HG03520 (cell line): ENCODE measurements at regions not wholly inside any gene's neighbourhood (a gene's known extent, or its start where the extent isn't known, plus 50 kb on each side); places are given as distances from the start of the nearest gene placed in this dataset.
"Not testable (repeated sequence)": the region's sequence is repeated elsewhere in the genome, so short reads cannot be mapped to it uniquely, and the experiment has no call there.

Experiments used
- ATAC-seq: cut with Tn5 transposase; IDR thresholded peaks from one replicate; pipeline ENCODE4 v1.9.1; 2021; ENCODE audit warnings: mild to moderate bottlenecking, moderate library complexity; ENCODE audit not compliant: unreplicated experiment

DNA sequence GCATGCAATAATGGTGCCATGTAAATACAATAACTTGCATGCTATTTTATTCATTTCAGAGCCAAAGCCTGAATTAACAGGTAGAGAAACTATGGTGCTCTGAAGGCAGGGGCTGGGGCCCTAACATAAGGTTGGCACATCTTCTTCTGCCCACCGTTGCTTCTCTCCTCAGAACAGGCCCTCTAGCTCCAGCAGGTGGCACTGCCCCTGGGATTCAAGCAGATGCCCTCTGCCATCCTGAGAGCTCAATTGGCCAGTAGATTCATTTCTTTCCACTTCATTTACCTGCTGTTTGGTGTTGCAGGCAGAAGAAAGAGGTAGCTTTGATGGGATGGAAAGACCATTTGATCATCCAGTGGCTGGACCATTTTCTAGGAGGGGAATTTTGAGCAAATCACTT, 130.5 kb downstream of the FOXB1 start:
- ATAC-seq = no peak

DNA sequence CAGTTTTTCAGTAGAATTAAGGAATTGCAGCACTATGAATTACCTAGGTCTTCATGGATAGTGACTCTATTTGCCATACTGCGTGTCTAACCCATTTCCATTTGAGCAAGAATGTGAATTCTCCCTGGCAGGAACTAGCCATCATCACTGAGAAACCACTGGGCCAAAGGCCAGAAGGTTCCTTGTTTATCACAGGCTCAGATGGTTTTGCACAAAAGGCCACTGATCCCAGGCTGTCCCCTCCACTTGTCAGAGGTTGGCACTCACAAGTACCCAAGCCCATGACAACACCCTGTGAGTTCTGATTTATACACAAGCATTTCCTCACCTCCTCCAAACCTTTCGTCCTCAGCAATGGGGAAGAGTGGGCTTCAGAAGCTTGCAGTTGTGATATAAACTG, 131.8 kb downstream of the FOXB1 start:
- no peak for ATAC-seq

DNA sequence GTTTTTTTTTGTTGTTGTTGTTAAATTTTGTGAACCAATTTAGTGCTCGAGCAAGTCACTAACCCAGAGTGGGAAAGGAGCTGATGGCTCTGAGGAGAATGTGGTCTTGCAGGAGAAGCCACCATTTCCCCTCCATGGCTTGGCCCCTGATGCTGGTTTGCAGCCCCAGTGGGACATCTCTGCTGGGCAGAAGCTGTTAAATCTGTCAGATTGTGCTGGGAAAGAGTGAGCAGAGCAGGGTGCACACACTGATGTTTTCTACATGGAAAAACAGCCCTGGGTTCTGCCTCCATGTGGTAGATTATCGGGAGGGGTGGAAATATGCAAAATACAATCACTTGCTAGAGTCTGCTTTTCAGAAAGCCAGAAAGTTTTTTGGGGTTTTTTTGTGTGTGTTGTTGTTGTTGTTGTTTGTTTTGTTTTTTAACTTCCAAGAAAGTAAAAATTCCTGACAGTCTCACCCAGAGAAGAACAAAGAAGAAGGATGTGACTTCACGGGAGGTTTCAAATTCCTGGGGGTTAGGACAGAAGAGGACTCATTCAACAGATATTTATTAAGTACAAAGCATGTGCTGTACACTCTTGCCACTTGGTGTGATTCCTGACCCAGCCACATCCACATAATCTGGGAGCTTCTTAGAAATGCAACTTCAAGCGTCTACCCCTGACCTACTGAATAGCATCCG, 133.7 kb downstream of the FOXB1 start:
- ATAC-seq = no peak

DNA sequence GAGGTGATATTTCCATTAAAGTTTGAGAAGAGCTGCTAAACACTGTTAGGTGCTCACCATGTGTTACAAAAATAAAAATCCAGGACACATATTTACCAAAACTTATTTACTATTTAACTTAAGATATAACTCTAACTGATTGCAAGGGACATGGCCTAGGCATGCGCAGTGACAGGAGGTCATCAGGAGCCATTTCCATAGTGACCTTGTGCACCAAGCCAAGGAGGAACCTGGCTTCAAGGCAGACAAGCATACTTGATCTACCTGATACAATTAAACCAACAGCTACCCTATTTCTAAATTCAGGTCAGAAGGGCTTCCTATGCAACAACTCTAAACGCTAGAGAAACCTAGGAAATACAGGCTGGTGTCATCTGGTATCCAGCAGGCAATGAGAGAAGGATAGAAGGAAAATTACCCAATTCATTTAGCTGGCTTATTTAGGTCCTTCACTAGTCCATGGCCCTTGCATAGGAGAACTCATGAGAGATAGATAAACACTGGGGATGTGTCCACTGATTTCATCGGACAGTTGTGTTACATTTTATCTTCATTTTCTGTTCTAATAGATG, 134.4 kb downstream of the FOXB1 start:
- ATAC-seq = no peak

DNA sequence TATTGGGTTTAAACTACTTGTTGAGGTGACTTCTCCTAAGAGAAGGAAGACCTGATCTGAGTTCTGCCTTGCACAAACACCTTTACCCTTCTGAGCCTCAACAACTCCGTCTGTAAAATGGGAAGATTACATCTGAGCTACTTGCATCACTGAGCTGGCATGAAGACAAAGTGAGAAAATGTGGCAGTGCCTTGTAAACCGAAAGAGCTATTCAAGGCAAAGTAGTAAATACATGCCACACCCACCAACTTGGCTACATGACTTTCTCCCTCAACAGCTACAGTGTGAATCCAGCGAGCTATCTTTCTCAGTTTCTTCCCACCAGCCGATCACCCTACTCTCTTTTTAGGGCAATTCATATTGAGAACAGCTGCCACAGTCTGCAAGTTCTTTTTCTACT, 148.3 kb downstream of the FOXB1 start:
- no peak for ATAC-seq

DNA sequence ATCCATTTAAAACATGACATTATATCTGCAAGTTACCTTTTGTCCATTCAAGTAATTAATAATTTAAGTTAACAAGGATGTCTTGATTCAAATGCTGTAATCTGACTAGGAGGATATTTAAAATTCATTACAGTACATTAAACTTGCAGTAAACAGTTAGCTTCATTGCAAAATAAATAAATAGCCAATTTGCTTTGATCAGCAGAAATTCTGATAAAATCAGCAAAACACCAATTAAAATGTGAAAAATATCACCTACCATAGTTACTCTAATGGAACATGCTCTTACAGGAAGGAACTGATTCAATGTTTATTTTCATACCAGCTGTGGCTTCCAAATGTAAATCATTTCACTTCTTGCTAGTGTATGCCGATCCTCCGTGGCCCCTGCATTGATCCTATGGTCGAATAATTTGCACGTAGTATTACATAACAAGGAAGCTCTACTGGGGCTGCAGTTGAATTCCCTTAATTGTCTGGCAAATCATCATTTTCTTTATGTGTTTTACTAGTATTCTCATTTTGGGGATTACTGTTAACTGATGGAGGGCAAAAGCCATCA, 150.7 kb downstream of the FOXB1 start:
- no peak for ATAC-seq

DNA sequence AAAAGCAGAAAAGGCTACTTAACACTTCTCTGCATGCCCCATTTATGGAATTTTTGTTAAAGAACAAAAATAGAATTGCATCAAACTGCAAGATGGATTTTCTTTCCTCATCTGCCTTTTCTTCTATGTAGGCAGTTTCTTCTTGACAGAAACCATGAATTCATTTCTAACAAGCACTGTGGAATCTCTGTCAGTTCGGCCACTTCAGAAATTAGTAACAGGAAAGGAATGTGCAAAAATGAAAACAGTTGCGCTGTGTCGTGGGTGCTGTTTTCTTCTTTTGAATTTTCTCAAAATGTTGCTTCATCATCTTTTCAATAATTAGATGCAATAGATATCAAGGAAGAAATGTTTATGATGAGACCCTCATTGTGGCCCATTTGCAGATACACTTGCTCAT, 151.6 kb downstream of the FOXB1 start:
- ATAC-seq = no peak

DNA sequence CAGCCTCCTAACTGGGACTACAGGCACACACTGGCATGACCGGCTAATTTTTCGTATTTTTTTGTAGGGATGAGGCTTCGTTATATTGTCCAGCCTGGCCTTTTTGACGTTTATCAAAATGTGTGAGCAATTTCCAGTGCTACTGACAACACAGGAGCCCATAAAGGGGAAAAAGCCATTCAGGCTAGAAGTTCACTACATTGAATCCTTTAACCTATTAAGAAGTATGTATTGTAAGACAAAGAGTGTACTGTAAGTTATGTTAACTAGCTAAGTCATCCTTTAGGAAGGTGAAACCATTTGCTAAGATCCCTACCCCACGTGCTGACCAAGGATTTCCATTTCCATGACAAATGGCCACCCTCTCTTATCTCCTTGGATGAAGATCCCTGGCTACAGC, 156.8 kb downstream of the FOXB1 start:
- ATAC-seq = no peak

DNA sequence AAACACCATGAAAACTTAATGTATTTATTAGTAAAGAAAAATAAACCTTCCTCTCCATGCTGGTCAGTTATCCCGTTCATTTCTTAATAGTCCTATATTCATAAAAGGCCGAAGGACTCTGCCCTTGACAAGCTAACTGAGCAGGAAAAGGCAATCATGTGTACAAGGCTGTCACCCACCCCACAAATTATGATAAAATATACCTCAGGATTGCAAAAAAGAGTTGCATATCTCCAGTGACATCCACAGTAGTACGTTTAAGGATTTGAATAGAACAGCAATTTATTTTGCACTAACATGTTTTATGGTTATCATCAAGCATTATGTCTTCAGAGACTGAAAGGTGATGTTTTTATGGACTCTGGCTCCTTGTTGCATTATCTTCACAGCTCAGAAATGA, 157.6 kb downstream of the FOXB1 start:
- ATAC-seq = no peak

DNA sequence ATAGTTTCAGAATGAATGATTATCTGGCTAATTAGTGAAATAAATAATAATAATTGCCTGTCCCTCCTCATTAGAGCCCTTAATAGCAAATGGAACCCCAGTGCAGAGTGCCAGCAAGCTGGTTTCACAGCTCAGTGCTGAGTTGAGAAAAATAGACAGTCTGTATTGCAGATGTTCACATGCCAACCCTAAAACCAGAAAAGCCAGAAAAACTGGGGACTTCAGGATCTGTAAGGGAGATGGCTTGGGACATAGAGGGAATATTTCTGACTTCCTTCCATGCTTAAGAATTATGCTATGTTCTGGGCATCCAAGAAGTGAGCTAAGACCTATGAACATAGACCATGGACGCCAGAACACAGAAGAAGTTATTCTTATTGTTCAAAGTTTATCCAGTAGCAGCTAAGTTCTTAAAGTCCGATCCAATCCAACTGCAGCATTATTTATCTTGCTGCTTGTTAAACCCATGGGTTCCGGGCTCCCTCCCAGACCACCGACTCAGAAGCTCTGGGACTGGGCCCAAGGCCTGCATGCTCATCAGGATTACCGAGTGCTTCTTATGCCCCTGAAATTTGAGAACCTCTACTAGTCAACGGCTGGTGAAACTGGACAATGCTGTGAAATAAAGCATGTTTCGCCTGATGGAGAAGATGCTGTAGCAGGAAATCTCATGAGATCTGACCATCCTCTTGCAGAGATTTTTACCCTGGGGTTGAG, 158.3 kb downstream of the FOXB1 start:
- ATAC-seq = no peak

DNA sequence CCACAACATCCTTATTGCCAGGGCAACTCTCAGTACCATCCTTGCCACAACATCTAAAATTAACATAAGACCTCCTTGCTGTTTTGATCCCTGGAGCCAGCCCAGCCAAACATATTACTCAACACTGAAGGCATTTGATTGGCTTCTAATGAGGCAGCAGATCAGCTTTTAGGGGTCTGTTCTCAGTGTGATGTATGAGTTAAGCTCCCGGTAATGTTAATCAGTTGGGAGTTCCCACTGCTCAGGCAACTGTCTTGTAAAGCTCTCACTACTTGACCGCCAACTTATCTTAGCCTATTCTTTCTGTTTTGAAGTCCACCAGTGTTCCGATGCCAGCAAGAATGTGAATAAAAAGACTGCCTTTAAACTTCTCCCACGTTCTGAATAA, 158.9 kb downstream of the FOXB1 start:
- no peak for ATAC-seq

DNA sequence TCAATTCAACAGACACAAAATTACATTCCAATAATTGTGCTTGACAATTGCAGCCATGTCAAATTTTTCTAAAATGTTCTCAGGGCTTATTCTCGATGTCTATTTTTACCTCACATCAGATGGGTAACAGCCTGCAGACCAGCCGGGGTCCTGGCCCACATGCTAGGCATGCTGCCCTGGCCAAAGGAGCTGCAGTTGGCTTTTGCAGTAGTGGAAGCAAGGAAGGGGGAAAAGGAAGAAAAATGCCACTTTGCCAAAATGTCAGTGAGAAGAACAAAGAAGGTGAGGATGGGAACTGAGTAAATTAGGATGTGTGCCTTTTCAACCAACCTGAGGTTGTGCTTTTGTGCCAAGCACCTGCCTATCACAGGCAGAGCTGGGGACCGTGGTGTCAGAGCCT, 161.0 kb downstream of the FOXB1 start:
- no peak for ATAC-seq

DNA sequence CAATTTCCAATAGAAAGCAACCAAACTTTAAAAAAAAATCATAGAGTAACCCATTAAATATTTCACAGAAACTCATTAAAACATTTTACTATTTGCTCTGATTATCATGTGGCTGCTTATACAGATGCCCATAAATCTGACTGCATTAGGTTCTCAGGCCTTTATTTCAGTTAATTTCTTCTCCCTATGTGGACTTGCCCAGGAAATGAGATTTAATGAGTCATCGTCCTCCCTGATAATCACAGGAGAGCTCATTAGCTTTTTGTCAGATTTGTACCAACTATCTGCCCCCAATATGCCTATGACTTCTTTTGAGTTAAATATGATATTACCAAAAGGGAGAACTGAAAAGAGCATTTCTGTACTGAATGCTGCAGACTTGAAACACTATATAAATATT, 168.0 kb downstream of the FOXB1 start:
- no peak for ATAC-seq

DNA sequence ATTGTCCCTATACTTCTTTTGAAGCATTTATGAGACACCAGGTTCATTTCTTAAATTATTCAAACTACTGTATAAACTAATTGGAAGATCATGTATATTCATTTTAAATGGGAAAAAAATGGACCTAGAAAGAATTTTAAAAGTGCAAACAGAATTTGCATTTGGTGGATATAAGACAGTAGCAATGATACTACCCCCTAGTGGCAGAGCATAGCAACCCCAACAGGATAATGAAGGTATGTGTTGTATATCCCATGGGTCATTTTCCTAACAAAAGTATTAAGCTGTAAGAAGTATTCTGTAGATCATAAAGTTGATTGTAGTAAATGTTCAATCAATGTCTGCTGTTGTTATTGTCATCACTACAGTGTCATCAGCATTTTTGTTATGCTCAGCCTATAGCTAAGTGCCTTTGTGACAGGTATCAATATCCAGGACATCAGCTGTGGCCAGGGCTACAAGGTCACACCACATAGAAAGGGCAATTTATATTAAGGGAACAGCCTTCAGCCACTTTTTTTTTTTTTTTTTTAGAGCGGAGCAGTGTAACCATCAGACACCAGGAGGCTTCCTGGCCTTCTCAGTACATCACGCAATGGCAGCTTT, 175.8 kb downstream of the FOXB1 start:
- no peak for ATAC-seq

DNA sequence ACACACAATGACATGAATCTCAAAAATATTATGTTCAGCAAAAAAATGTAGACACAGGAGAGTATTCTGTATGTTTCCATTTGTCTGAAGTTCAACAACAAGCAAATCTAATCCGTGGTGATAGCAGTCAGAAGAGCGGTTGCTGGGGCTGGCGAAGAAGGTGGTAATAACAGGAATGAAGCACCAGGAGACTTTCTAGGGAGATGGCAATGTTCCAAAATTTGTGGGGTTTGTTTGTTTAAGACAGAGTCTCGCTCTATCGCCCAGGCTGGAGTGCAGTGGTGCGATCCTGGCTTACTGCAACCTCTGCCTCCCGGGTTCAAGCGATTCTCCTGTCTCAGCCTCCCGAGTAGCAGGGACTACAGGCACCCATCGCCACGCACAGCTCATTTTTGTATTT, 177.8 kb downstream of the FOXB1 start:
- ATAC-seq = not testable (repeated sequence)

DNA sequence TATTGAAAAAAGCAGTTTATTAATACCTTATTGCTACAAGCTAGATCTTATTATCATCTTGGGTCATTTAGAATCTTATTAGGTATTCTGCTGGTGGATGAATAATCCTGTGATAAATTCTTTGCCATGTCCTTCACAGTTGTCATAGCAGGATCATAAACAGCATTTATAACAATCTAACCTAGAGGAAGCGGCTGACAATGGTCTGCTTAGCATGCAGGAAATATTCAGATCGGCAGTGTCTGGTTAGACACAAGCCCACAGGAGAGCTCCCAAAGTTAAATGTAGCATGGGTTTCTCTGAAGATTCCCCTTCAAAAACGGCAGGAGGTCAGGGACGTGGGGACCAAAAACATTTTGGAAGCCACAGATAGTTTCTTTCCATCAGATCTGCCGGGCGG, 179.3 kb downstream of the FOXB1 start:
- ATAC-seq = no peak

DNA sequence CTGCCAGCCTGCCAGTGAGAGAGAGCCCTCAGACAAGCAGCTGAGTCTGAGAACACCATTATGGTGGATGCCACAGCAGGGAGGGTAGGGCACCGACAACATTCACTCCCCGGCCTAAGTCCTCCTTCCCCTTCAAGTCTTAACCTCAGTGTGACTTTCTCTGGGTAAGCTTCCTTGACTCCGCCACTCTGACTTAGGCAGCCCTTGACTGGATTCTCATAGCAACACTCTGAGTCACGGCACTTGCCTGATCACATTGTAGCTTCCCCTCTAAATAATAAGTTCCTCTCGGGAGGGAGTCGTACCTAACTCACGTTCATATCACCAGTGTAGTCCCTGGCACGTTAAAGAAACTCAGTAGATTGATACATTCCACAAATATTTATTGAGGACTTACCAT, 180.5 kb downstream of the FOXB1 start:
- no peak for ATAC-seq

DNA sequence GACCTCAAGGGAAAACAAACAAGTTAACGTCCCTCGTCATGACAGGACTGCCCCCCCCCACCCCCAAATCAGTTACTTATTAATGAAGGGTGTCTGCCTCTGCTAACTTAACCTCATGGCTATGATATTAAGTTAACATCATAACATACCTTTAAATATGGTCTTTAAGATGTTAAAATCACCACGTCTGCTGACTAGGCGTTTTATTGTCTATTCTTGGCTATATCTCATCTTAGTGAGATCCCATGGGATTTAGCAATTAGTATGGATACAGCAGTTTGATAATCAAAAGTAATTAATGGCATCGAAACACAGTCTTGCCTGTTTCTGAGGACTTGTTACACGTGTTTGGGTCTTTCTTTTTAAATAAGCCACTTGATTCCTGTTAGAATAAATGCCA, 186.9 kb downstream of the FOXB1 start:
- no peak for ATAC-seq

DNA sequence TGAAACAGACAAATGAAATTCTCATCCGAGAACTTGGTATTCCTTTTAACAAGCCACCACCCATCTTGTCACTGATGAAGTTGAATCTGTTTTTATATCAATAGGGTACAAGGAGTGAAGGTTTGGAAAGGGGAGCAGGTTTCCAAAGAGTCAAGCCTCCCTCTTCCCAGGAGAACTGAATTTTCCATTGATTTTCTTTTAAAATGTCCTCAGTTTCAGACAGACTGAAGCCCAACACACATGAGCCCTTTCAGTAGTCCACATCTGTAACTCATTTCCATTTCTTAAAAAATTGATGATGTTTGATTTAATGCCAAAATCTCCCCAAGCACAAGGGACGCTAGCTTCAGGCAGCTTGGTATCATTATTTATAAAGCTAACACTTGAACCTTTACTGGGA, 187.7 kb downstream of the FOXB1 start:
- no peak for ATAC-seq

DNA sequence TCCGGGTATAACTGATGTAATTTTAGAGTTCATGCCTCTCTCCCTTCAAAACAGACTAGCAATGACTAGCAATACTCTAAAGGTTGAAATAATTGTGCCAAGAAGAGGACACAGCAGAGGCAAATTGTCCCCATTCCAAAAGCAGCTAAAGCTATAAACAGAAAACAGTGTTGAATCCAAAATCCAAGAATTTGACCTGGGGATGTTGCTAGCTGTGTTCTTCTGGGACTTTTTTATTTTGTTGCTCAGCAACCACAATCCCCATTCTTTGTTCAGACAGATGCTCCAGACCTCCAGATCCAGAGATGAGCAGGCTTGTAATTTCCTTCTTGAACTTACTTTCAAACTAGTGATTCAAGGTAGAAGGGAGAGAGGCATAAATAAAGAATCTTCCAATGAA, 191.5 kb downstream of the FOXB1 start:
- ATAC-seq = no peak

DNA sequence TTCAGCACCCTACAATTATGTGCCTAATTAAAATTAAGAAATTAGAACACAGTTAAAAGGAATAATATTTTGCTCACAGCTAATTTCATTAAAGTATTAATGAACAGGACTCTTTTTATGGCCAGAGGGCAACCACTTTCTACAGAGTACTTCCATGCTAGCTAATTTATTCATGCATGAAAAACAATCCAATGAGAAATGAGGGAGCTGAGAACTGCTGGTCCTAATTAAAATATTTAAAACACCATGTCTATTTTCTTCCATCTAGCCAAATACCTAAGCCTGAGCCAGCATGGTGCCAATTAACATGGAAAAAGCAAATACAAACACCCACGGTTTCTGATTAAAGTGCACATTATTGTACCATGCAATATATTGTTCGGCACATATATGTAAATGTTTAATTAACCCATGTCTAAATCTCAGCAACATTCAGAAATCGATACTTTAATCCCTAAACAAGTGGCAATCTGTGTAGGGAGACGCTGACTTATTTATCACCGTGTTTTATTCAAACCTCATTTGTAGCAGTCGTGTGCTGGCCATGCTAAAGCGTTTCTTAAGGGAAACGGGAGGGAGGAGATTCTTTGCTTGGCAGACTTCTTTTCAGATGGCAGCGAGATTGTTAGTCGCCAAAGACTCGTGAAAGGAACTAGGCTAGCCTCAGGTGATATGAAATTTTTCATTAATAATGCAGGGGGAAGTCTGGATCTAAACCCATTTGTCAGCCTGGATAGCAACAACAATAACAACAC, 193.5 kb downstream of the ANXA2 start:
- ATAC-seq = no peak
